HG03039 (cell line): ENCODE measurements at regions not wholly inside any gene's neighbourhood (a gene's known extent, or its start where the extent isn't known, plus 50 kb on each side); places are given as distances from the start of the nearest gene placed in this dataset.
"Not testable (repeated sequence)": the region's sequence is repeated elsewhere in the genome, so short reads cannot be mapped to it uniquely, and the experiment has no call there.

Experiments
- ATAC-seq: cut with Tn5 transposase; IDR thresholded peaks from one replicate; pipeline ENCODE4 v1.9.1; 2021; ENCODE audit warnings: mild to moderate bottlenecking, moderate library complexity; ENCODE audit not compliant: unreplicated experiment

GRCh38 chrY:16490706-16491105 lies 1389.3 kb downstream of the CDY2B start:
- ATAC-seq, result no peak

DNA sequence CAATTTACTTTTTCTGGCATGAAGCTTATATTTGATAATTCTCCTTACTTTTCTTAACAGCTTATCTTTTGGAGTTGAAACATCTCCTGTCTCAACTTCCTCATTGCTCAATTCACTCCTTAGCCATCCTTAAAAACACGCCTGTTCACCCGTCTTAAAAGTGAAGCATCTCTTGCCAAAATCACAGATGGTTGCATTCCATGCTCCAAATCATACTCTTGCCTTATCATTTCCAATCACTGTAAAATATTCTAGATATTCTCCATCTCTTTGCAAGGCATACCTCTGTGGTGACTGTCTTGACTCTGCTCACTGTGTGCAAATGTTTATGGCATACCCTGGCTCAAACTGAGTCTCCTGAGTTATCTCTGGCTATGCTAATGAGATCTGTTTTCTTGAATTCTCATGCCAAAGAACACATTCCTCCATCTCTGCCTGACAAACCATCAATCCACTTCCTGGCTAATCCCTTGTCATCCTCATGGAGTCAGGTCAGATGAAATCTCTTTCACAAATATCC lies 1393.3 kb downstream of the CDY2B start:
- ATAC-seq, result no peak

DNA sequence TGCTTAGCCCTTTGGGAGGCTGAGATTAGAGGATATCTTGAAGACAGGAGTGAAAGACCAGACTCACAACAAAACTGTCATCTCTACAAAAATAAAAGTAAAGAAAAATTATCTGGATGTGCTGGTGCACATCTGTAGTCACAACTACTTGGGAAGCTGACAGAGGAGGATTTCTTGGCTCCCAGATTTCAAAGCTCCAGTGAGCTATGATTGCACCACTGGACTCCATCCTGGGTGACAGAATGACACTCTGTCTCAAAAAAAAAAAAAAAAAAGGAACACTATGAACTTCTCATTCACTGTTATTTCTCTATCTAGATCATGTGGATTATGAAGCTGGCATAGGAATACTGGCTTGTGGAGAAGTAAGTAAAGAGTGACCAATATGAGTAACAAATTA lies 1400.0 kb downstream of the CDY2B start:
- ATAC-seq, result no peak

DNA sequence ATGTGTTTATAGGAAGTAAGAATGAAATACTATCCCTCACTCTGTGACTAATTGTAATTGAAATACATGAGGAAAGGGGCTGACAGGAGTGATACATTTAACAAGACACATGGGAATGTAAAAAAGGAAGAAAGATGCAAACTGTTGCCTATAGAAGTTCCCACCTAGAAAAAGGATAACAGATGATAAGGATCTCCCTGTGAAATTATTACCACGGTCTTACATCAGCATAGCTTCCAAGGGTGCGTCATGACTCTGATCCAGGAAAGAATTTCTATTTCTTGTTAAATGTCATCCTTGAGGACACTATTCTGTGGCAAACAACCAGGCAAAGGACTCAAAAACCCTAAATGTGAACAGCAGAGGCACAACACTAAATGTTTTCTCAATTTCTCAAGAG lies 1406.0 kb downstream of the CDY2B start:
- ATAC-seq, result no peak

DNA sequence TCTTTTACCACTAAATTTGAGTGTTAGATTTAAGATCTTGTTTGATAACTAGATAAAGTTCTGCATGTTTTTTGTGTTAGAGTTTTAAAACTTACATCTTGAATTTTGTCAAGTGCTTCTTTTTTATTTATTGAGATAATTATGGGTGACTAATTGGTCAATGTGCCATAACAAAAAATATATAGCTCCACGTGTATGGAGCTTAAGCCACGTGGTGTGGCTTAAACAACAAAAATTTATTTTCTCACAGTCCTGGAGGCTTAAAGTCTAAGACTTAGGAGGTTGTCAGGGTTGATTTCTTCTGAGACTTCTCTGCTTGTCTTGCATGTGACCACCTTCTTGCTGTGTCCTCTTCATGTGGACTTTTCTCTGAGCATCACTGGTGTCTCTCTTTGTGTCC lies 1425.2 kb downstream of the CDY2B start:
- no peak for ATAC-seq

DNA sequence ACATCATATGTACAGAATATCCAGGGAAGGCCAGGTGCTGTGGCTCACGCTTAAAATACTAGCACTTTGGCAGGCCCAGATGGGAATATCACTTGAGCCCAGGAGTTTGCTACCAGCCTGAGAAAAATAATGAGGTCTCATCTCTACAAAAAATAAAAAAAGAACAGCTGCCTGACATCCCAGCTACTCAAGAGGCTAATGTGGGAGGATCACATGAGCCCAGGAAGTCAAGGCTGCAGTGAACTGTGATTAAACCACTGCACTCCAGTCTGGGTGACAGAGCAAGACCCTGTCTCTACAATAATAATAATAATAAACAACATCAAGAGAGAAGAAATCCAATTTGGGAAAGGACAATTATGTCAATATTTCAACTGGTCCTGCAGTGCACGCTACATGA lies 1433.9 kb downstream of the CDY2B start:
- ATAC-seq, result no peak

- ATAC-seq, result not testable (repeated sequence)
Observed at GRCh38 chrY:16409206-16409923, 1470.7 kb downstream of the CDY2B start.

DNA sequence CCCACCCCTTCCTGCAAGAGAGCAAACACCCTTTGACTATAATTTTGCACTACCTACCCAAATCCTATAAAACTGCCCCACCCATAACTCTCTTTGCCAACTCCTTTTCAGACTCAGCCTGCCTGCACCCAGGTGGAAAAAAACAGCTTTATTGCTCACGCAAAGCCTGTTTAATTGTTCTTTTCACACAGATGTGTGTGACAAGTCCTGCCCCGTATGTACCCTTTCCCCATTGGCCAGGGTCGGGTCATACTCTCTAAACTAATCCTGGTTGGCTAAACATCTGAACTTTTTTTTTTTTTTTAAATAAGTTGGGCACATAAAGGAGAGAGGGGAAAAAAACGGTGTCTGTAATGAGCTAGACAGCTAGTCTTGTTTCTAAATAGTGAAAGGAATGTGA lies 1500.6 kb downstream of the CDY2B start:
- ATAC-seq, result not testable (repeated sequence)

DNA sequence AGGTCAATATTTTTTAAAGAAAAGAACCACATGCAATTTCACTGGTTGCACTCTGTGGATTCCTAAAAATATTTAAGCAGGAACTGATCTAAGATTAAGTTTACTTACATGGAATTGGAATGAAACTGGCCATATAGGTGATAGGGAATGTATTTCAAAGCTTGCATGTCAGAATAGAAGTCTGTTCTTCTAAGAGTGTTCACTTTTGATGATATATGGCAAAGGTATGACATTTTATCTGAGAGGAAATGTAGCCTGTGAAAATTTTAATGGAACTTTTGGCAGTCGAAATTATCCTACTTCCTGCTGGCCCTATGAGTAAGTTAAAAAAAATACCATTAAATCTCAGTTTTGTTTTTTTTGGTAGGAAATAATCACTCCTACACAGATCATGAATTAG lies 1538.4 kb downstream of the CDY2B start:
- not testable (repeated sequence) for ATAC-seq

- not testable (repeated sequence) for ATAC-seq
Observed at GRCh38 chrY:16330032-16330758, 1549.8 kb downstream of the CDY2B start.

DNA sequence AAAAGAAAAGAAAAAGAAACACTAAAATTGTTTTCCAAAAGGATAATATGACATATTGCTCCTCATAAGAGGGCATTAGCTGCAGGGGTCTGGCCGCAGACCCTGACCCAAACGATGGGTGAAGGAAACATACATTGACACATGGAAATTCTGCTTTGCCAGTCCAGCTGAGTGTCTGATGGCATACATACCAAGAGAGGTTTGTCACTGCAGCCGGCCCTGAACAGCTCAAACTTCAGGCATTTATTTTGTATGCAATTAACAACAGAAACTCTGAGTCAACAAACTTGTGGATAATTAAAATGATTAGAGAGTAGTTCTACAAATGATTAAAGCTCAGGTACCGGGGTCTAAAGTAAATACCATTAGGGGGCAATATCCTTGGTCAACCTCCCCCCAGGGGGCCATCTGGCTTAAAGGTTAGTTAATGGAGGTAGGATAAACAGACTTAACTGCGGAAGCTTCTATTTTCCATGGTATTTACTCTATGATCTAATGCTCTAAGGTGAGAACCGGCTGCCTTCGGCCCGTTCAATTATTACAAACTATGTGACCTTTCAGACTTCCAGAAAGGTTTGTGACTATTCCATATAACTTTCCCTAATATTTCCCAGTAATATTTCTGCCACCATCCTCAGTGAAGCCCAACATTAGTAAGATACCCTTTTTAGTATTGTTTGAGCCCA lies 1550.7 kb downstream of the CDY2B start:
- not testable (repeated sequence) for ATAC-seq
